WTC11 (cell line): ENCODE measurements at regions not wholly inside any gene's neighbourhood (a gene's known extent, or its start where the extent isn't known, plus 50 kb on each side); places are given as distances from the start of the nearest gene placed in this dataset.

ENCODE experiments used
- ATAC-seq: fragments of 200-7000 bp; cut with Tn5 transposase; 2 replicates; pipeline ENCODE4 v1.10.0; 2021; ENCODE audit warnings: mild to moderate bottlenecking, moderate library complexity
- CTCF ChIA-PET: fragments of 300-600 bp; sonication (Branson Sonifier 250); formaldehyde crosslinking; loops from one replicate; lab custom pipeline; 2021; ENCODE audit warnings: antibody characterized with exemption; lab: Charles Lee
- POLR2A ChIA-PET: fragments of 350-600 bp; sonication (Branson Sonifier 250); formaldehyde crosslinking; loops from one replicate; lab custom pipeline; 2021; ENCODE audit warnings: antibody characterized with exemption; lab: Charles Lee
- DNase-seq: peaks from one replicate; pipeline ENCODE4 v3.0.0; 2021; ENCODE audit warnings: low spot score
- H3K27ac Mint-ChIP-seq: 2 replicates; pipeline ENCODE4 v1.8.0; 2021; ENCODE audit warnings: mixed read lengths
- H3K27me3 Mint-ChIP-seq: 2 replicates; pipeline ENCODE4 v1.8.0; 2021; ENCODE audit warnings: low read depth, mild to moderate bottlenecking, moderate library complexity, mixed read lengths
- H3K36me3 Mint-ChIP-seq: 2 replicates; pipeline ENCODE4 v1.8.0; 2021; ENCODE audit warnings: mixed read lengths
- H3K4me1 Mint-ChIP-seq: 2 replicates; pipeline ENCODE4 v1.8.0; 2022; ENCODE audit warnings: mixed read lengths
- H3K4me3 Mint-ChIP-seq: 2 replicates; pipeline ENCODE4 v1.8.0; 2021; ENCODE audit warnings: mild to moderate bottlenecking, moderate library complexity, mixed read lengths
- H3K9me3 Mint-ChIP-seq: 2 replicates; pipeline ENCODE4 v1.8.0; 2021; ENCODE audit warnings: mixed read lengths
- ESRRA ChIP-seq: sonication (generic); formaldehyde crosslinking; IDR thresholded peaks from 2 replicates; pipeline ENCODE4 v1.8.1; 2022; ENCODE audit warnings: mild to moderate bottlenecking, missing genetic modification reagents, borderline replicate concordance
- FOXJ3 ChIP-seq: sonication (generic); formaldehyde crosslinking; IDR thresholded peaks from 2 replicates; pipeline ENCODE4 v1.9.0; 2021; ENCODE audit warnings: missing genetic modification reagents, mild to moderate bottlenecking, borderline replicate concordance
- FOXP1 ChIP-seq: sonication (generic); formaldehyde crosslinking; IDR thresholded peaks from 2 replicates; pipeline ENCODE4 v1.8.0; 2022; ENCODE audit warnings: missing genetic modification reagents, mild to moderate bottlenecking, moderate library complexity, borderline replicate concordance
- GABPB1 ChIP-seq: sonication (generic); formaldehyde crosslinking; IDR thresholded peaks from 2 replicates; pipeline ENCODE4 v1.8.1; 2023; ENCODE audit warnings: mild to moderate bottlenecking, missing genetic modification reagents
- HMGA2 ChIP-seq: fragments of 250-450 bp; sonication (Bioruptor Pico); IDR thresholded peaks from 2 replicates; pipeline ENCODE4 v1.4.0; 2021; ENCODE audit warnings: mild to moderate bottlenecking, moderate library complexity
- IRF2 ChIP-seq: sonication (generic); formaldehyde crosslinking; IDR thresholded peaks from 2 replicates; pipeline ENCODE4 v1.8.0; 2022; ENCODE audit warnings: low read depth, missing genetic modification reagents, borderline replicate concordance
- NFATC4 ChIP-seq: fragments of 250-450 bp; sonication (Bioruptor Pico); IDR thresholded peaks from 2 replicates; pipeline ENCODE4 v1.9.0; 2021; ENCODE audit warnings: mild to moderate bottlenecking
- NFE2L1 ChIP-seq: sonication (generic); formaldehyde crosslinking; IDR thresholded peaks from 2 replicates; pipeline ENCODE4 v1.8.1; 2023; ENCODE audit warnings: missing genetic modification reagents
- TCF7 ChIP-seq: sonication (generic); formaldehyde crosslinking; IDR thresholded peaks from 2 replicates; pipeline ENCODE4 v1.8.0; 2022; ENCODE audit warnings: mild to moderate bottlenecking, low read depth, missing genetic modification reagents, moderate library complexity
- TEAD4 ChIP-seq: sonication (generic); formaldehyde crosslinking; IDR thresholded peaks from 2 replicates; pipeline ENCODE4 v1.8.0; 2022; ENCODE audit warnings: mild to moderate bottlenecking, missing genetic modification reagents
- TP53 ChIP-seq: sonication (generic); formaldehyde crosslinking; IDR thresholded peaks from 2 replicates; pipeline ENCODE4 v1.8.1; 2023; ENCODE audit warnings: mild to moderate bottlenecking, missing genetic modification reagents
- ZNF121 ChIP-seq: sonication (generic); formaldehyde crosslinking; IDR thresholded peaks from 2 replicates; pipeline ENCODE4 v1.8.0; 2023; ENCODE audit warnings: missing genetic modification reagents
- ZNF138 ChIP-seq: sonication (generic); formaldehyde crosslinking; conservative IDR thresholded peaks from 2 replicates; pipeline ENCODE4 v1.8.1; 2022; ENCODE audit warnings: mild to moderate bottlenecking, moderate library complexity, missing genetic modification reagents
- TF ChIP-seq, protein P1 (sequence below): sonication (generic); formaldehyde crosslinking; IDR thresholded peaks from 2 replicates; pipeline ENCODE4 v1.8.1; 2022; ENCODE audit warnings: mild to moderate bottlenecking, moderate library complexity, missing genetic modification reagents
- TF ChIP-seq, protein P2 (sequence below): fragments of 200-600 bp; IDR thresholded peaks from 2 replicates; pipeline ENCODE4 v1.8.0; 2022; ENCODE audit warnings: antibody characterized with exemption
- TF ChIP-seq, protein P3 (sequence below): sonication (generic); formaldehyde crosslinking; IDR thresholded peaks from 2 replicates; pipeline ENCODE4 v1.8.1; 2023; ENCODE audit warnings: mild to moderate bottlenecking, missing genetic modification reagents
- TF ChIP-seq, protein P4 (sequence below): sonication (generic); formaldehyde crosslinking; IDR thresholded peaks from 2 replicates; pipeline ENCODE4 v1.8.1; 2022; ENCODE audit warnings: missing genetic modification reagents, borderline replicate concordance
- TF ChIP-seq, protein P5 (sequence below): sonication (generic); formaldehyde crosslinking; IDR thresholded peaks from 2 replicates; pipeline ENCODE4 v1.8.0; 2023; ENCODE audit warnings: missing genetic modification reagents
- TF ChIP-seq, protein P6 (sequence below): sonication (generic); formaldehyde crosslinking; conservative IDR thresholded peaks from 2 replicates; pipeline ENCODE4 v1.8.1; 2023; ENCODE audit warnings: mild to moderate bottlenecking, low read depth, missing genetic modification reagents, moderate library complexity

DNA sequence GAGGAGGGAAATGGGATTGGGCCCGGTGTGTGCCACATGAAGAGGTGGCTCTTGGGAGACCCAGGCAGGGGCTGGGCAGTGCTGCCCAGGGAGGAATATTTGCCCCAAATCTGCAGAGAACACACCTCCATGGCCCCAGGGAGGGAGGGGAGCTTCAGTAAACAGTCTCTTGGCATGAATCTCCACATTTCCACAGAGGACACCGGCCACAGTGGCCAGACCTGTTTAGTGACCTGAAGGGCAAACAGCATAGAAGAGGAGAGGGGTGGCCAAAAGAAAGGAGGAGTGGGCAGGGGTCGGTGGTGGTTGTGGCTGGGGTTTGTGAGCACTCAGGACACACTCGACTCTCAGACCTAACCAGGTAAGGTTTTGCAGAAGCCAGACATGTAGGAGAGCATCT is 54.0 kb upstream of the IFFO2 start (continued):
- no peak for TF ChIP-seq HMGA2 (CRISPR knock-in tag)
- no peak for TF ChIP-seq IRF2 (CRISPR knock-in tag)
- TF ChIP-seq, protein P1, sequence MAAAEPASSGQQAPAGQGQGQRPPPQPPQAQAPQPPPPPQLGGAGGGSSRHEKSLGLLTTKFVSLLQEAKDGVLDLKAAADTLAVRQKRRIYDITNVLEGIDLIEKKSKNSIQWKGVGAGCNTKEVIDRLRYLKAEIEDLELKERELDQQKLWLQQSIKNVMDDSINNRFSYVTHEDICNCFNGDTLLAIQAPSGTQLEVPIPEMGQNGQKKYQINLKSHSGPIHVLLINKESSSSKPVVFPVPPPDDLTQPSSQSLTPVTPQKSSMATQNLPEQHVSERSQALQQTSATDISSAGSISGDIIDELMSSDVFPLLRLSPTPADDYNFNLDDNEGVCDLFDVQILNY, result no peak
- TF ChIP-seq ESRRA, result no peak
- TF ChIP-seq NFATC4, result no peak
- no peak for TF ChIP-seq GABPB1 (CRISPR knock-in tag)
- no peak for TF ChIP-seq FOXP1 (CRISPR knock-in tag)

DNA sequence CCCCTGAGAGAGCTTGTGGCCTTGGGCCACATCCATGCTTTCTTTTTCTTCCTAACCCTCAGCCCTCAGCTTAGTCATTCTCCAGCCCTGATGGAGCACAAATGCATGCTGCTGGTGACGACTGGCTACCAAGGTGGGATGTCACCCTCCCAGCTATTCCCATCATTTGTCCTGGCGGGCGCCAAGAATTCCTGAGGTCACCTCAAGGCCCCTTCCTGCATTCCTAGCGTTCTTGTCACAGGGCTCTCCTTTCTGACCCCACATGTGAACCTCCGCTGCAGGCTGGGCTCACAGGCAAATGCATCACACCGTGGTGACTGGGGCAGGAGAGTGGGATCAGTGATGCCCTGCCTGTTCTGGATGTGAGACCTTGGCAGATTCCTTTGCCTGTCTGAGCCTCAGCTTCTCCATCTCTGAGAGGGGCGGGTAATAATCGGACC is 53.4 kb upstream of the IFFO2 start:
- Mint-ChIP-seq H3K27me3 (no peaks in the 10 kb centered on the region; the same call in 1 of the 2 replicates), H3K4me3 (no peak overlapping the region), H3K9me3 (no peaks in the 10 kb centered on the region), H3K4me1 (peaks cover 43% of the 10 kb centered on the region), H3K36me3 (no peaks in the 10 kb centered on the region), H3K27ac (peak overlapping the region; percentile 57; the same call in 1 of the 2 replicates)
- CTCF ChIA-PET, result interaction anchor here (1.1 to 4.1 kb wide), 5 partner anchors 24 to 126 kb away, joined by 3 to 34 read pairs (median 6); no protein-coding TSS in a partner anchor
- ATAC-seq (peak; percentile 26), DNase-seq (peak; percentile 34)
- TF ChIP-seq, protein P2, sequence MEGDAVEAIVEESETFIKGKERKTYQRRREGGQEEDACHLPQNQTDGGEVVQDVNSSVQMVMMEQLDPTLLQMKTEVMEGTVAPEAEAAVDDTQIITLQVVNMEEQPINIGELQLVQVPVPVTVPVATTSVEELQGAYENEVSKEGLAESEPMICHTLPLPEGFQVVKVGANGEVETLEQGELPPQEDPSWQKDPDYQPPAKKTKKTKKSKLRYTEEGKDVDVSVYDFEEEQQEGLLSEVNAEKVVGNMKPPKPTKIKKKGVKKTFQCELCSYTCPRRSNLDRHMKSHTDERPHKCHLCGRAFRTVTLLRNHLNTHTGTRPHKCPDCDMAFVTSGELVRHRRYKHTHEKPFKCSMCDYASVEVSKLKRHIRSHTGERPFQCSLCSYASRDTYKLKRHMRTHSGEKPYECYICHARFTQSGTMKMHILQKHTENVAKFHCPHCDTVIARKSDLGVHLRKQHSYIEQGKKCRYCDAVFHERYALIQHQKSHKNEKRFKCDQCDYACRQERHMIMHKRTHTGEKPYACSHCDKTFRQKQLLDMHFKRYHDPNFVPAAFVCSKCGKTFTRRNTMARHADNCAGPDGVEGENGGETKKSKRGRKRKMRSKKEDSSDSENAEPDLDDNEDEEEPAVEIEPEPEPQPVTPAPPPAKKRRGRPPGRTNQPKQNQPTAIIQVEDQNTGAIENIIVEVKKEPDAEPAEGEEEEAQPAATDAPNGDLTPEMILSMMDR, result no peak
- TF ChIP-seq ZNF121 (CRISPR knock-in tag), result 0 out of 2 replicates have a peak, but pooled peaks have one; percentile 7
- POLR2A ChIA-PET, result interaction anchor here (0.7 to 1.4 kb wide), 2 partner anchors 53 to 55 kb away, joined by 3 to 5 read pairs; partner anchors contain the start of gene IFFO2

DNA sequence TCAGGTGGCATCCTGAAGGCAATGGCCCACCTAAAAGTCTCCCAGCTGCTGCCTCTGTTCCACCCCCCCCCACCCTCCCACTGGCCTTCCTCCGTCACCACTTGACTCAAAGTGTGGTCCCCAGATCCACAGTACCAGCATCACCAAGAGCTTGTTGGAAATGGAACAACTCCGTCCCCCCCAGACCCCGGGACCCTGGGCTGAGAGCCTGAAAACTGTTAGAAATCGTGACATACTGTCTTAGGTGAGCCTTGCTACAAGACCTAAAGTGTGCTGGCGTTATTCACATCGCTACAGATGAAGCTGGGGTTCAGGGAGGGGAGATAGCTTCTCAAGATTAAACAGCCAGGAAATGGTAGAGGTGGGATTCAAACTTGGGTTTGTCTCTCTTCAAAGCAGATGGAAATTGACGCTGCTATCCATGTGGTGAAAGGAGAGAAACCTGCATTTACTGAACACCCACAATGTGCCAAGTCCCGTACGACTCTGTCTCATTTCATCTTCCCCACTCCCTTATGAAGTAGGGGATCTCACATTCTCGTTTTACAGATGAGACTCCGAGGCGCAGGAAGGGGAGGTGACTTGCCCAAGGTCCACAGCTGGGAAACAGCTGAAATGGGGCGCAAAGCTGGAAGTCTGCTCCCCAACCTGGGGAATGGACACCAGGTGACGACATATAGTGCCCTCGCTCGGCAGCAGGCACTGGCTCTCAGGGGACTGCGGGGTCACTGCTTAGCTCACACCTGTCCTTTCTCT is 52.8 kb upstream of the IFFO2 start:
- Mint-ChIP-seq H3K4me3 (no peak overlapping the region), H3K4me1 (peaks cover 43% of the 10 kb centered on the region), H3K9me3 (no peaks in the 10 kb centered on the region), H3K27me3 (no peaks in the 10 kb centered on the region; the same call in 1 of the 2 replicates), H3K36me3 (no peaks in the 10 kb centered on the region), H3K27ac (no peak overlapping the region)
- DNase-seq, result no peak
- TF ChIP-seq TEAD4 (no peak), TP53 (CRISPR knock-in tag) (no peak), NFE2L1 (CRISPR knock-in tag) (no peak), FOXJ3 (CRISPR knock-in tag) (no peak), ZNF138 (CRISPR knock-in tag) (no peak), TCF7 (CRISPR knock-in tag) (no peak)
- TF ChIP-seq, protein P3, sequence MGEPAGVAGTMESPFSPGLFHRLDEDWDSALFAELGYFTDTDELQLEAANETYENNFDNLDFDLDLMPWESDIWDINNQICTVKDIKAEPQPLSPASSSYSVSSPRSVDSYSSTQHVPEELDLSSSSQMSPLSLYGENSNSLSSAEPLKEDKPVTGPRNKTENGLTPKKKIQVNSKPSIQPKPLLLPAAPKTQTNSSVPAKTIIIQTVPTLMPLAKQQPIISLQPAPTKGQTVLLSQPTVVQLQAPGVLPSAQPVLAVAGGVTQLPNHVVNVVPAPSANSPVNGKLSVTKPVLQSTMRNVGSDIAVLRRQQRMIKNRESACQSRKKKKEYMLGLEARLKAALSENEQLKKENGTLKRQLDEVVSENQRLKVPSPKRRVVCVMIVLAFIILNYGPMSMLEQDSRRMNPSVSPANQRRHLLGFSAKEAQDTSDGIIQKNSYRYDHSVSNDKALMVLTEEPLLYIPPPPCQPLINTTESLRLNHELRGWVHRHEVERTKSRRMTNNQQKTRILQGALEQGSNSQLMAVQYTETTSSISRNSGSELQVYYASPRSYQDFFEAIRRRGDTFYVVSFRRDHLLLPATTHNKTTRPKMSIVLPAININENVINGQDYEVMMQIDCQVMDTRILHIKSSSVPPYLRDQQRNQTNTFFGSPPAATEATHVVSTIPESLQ (CRISPR knock-in tag), result no peak
- TF ChIP-seq, protein P4, sequence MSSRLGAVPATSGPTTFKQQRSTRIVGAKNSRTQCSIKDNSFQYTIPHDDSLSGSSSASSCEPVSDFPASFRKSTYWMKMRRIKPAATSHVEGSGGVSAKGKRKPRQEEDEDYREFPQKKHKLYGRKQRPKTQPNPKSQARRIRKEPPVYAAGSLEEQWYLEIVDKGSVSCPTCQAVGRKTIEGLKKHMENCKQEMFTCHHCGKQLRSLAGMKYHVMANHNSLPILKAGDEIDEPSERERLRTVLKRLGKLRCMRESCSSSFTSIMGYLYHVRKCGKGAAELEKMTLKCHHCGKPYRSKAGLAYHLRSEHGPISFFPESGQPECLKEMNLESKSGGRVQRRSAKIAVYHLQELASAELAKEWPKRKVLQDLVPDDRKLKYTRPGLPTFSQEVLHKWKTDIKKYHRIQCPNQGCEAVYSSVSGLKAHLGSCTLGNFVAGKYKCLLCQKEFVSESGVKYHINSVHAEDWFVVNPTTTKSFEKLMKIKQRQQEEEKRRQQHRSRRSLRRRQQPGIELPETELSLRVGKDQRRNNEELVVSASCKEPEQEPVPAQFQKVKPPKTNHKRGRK, result no peak
- TF ChIP-seq, protein P5, sequence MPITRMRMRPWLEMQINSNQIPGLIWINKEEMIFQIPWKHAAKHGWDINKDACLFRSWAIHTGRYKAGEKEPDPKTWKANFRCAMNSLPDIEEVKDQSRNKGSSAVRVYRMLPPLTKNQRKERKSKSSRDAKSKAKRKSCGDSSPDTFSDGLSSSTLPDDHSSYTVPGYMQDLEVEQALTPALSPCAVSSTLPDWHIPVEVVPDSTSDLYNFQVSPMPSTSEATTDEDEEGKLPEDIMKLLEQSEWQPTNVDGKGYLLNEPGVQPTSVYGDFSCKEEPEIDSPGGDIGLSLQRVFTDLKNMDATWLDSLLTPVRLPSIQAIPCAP, result no peak
- TF ChIP-seq, protein P6, sequence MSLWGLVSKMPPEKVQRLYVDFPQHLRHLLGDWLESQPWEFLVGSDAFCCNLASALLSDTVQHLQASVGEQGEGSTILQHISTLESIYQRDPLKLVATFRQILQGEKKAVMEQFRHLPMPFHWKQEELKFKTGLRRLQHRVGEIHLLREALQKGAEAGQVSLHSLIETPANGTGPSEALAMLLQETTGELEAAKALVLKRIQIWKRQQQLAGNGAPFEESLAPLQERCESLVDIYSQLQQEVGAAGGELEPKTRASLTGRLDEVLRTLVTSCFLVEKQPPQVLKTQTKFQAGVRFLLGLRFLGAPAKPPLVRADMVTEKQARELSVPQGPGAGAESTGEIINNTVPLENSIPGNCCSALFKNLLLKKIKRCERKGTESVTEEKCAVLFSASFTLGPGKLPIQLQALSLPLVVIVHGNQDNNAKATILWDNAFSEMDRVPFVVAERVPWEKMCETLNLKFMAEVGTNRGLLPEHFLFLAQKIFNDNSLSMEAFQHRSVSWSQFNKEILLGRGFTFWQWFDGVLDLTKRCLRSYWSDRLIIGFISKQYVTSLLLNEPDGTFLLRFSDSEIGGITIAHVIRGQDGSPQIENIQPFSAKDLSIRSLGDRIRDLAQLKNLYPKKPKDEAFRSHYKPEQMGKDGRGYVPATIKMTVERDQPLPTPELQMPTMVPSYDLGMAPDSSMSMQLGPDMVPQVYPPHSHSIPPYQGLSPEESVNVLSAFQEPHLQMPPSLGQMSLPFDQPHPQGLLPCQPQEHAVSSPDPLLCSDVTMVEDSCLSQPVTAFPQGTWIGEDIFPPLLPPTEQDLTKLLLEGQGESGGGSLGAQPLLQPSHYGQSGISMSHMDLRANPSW, result no peak
- ATAC-seq, result no peak
- POLR2A ChIA-PET, result interaction anchor here (0.7 to 1.4 kb wide), 2 partner anchors 52 to 55 kb away, joined by 3 to 5 read pairs; partner anchors contain the start of gene IFFO2
- CTCF ChIA-PET, result interaction anchor here (0.6 to 4.1 kb wide), 7 partner anchors 25 to 168 kb away, joined by 3 to 34 read pairs (median 6); no protein-coding TSS in a partner anchor
